Liver (tissue), 3 donors: ENCODE measurements at regions not wholly inside any gene's neighbourhood (a gene's known extent, or its start where the extent isn't known, plus 50 kb on each side); places are given as distances from the start of the nearest gene placed in this dataset.
"Not testable (repeated sequence)": the region's sequence is repeated elsewhere in the genome, so short reads cannot be mapped to it uniquely, and the experiment has no call there.

ENCODE experiments used
- CTCF ChIP-seq: fragments of 150-350 bp; IDR thresholded peaks from 2 replicates; pipeline ENCODE4 v1.5.1; 2017; ENCODE audit warnings: improper control_type of control experiment, low read depth, low read length; ENCODE audit not compliant: missing input control
- RAD21 ChIP-seq, 2 donors: IDR thresholded peaks; 2 replicates each; pipeline ENCODE4 v1.6.1; 2016; ENCODE audit warnings: antibody characterized with exemption in 2 of 2, mild to moderate bottlenecking in 2 of 2
- TF ChIP-seq, protein P1 (sequence below): IDR thresholded peaks from 2 replicates; pipeline ENCODE4 v1.6.1; 2016; ENCODE audit warnings: antibody characterized with exemption
- TF ChIP-seq, protein P2 (sequence below): IDR thresholded peaks from 2 replicates; pipeline ENCODE4 v1.6.1; 2016; ENCODE audit warnings: antibody characterized with exemption
- donor health status: healthy.
- donor health status: healthy.

- TF ChIP-seq, protein P1, sequence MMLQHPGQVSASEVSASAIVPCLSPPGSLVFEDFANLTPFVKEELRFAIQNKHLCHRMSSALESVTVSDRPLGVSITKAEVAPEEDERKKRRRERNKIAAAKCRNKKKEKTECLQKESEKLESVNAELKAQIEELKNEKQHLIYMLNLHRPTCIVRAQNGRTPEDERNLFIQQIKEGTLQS: not testable (repeated sequence)
- TF ChIP-seq, protein P2, sequence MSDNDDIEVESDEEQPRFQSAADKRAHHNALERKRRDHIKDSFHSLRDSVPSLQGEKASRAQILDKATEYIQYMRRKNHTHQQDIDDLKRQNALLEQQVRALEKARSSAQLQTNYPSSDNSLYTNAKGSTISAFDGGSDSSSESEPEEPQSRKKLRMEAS: not testable (repeated sequence)
- TF ChIP-seq RAD21 (IDR thresholded peaks at IDR 0.05); CTCF: not testable (repeated sequence)
Measured at GRCh38 chr4:27978427-27979109, 1117.9 kb downstream of the STIM2 start.
